ENCODE measurements at regions not wholly inside any gene's neighbourhood (a gene's known extent, or its start where the extent isn't known, plus 50 kb on each side); places are given as distances from the start of the nearest gene placed in this dataset.

DNA sequence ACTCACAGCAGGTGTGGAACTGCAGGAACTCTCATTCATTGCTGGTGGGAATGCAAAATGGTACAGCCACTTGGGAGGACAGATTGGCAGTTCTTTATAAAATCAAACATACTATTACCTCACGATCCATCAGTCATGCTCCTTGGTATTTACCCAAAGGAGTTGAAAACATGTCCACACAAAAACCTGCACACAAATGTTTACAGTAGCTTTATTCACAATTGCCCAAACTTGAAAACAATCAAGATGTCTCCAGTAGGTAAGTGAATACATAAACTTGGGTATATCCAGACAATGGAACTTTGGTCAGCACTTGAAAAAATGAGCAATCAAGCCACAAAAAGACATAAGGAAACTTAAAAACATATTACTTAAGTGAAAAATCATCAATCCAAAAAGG lies 215.5 kb downstream of the IRX1 start:
- Histone ChIP-seq H3K79me2 (replicated peaks; ENCODE audit: insufficient read depth) (no peaks in the 10 kb centered on the region), H3F3A (replicated peaks; ENCODE audit: low read depth) (no peaks in the 10 kb centered on the region), H3K9me2 (ENCODE audit: insufficient read depth) (peaks cover 21% of the 10 kb centered on the region), H3K4me2 (no peak overlapping the region), H3K4me3 (no peak overlapping the region), H3K4me1 (ENCODE audit: insufficient read depth) (no peaks in the 10 kb centered on the region), H3K27ac (ENCODE audit: low read depth) (no peak overlapping the region), H4K20me1 (replicated peaks; ENCODE audit: insufficient read depth) (no peaks in the 10 kb centered on the region), H3K27me3 (ENCODE audit: insufficient read depth) (no peaks in the 10 kb centered on the region), H3K36me3 (ENCODE audit: insufficient read depth) (no peaks in the 10 kb centered on the region), H2AFZ (no peak overlapping the region)
- TF ChIP-seq CREB1 (CRISPR knock-in tag; IDR thresholded peaks at IDR 0.05; ENCODE audit: low read depth): no peak
- TF ChIP-seq EZH2 (IDR thresholded peaks at IDR 0.05; ENCODE audit: low read depth, unreplicated experiment): no peak
- TF ChIP-seq STAT1 (IDR thresholded peaks at IDR 0.05; ENCODE audit: unreplicated experiment): no peak
- TF ChIP-seq ZNF114 (CRISPR knock-in tag; IDR thresholded peaks at IDR 0.05): no peak
- TF ChIP-seq, protein P1, sequence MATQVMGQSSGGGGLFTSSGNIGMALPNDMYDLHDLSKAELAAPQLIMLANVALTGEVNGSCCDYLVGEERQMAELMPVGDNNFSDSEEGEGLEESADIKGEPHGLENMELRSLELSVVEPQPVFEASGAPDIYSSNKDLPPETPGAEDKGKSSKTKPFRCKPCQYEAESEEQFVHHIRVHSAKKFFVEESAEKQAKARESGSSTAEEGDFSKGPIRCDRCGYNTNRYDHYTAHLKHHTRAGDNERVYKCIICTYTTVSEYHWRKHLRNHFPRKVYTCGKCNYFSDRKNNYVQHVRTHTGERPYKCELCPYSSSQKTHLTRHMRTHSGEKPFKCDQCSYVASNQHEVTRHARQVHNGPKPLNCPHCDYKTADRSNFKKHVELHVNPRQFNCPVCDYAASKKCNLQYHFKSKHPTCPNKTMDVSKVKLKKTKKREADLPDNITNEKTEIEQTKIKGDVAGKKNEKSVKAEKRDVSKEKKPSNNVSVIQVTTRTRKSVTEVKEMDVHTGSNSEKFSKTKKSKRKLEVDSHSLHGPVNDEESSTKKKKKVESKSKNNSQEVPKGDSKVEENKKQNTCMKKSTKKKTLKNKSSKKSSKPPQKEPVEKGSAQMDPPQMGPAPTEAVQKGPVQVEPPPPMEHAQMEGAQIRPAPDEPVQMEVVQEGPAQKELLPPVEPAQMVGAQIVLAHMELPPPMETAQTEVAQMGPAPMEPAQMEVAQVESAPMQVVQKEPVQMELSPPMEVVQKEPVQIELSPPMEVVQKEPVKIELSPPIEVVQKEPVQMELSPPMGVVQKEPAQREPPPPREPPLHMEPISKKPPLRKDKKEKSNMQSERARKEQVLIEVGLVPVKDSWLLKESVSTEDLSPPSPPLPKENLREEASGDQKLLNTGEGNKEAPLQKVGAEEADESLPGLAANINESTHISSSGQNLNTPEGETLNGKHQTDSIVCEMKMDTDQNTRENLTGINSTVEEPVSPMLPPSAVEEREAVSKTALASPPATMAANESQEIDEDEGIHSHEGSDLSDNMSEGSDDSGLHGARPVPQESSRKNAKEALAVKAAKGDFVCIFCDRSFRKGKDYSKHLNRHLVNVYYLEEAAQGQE (IDR thresholded peaks at IDR 0.05; ENCODE audit: unreplicated experiment): no peak
- no peak for TF ChIP-seq EZH2phosphoT487 (IDR thresholded peaks at IDR 0.05; ENCODE audit: unreplicated experiment)
- TF ChIP-seq JUNB (IDR thresholded peaks at IDR 0.05; ENCODE audit: unreplicated experiment): no peak
- TF ChIP-seq, protein P2, sequence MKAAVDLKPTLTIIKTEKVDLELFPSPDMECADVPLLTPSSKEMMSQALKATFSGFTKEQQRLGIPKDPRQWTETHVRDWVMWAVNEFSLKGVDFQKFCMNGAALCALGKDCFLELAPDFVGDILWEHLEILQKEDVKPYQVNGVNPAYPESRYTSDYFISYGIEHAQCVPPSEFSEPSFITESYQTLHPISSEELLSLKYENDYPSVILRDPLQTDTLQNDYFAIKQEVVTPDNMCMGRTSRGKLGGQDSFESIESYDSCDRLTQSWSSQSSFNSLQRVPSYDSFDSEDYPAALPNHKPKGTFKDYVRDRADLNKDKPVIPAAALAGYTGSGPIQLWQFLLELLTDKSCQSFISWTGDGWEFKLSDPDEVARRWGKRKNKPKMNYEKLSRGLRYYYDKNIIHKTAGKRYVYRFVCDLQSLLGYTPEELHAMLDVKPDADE (IDR thresholded peaks at IDR 0.05): no peak
- TF ChIP-seq, protein P3, sequence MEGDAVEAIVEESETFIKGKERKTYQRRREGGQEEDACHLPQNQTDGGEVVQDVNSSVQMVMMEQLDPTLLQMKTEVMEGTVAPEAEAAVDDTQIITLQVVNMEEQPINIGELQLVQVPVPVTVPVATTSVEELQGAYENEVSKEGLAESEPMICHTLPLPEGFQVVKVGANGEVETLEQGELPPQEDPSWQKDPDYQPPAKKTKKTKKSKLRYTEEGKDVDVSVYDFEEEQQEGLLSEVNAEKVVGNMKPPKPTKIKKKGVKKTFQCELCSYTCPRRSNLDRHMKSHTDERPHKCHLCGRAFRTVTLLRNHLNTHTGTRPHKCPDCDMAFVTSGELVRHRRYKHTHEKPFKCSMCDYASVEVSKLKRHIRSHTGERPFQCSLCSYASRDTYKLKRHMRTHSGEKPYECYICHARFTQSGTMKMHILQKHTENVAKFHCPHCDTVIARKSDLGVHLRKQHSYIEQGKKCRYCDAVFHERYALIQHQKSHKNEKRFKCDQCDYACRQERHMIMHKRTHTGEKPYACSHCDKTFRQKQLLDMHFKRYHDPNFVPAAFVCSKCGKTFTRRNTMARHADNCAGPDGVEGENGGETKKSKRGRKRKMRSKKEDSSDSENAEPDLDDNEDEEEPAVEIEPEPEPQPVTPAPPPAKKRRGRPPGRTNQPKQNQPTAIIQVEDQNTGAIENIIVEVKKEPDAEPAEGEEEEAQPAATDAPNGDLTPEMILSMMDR (conservative IDR thresholded peaks at IDR 0.05; ENCODE audit: low read depth in 2 of 2): no peak
- TF ChIP-seq POLR2AphosphoS5 (IDR thresholded peaks at IDR 0.05; ENCODE audit: low read depth): no peak
- TF ChIP-seq NANOG (IDR thresholded peaks at IDR 0.05; ENCODE audit: borderline replicate concordance): no peak
- no peak for TF ChIP-seq ZNF331 (CRISPR knock-in tag; IDR thresholded peaks at IDR 0.05; ENCODE audit: low read depth)
- no peak overlapping the region for H3K27ac Mint-ChIP-seq
- H3K27me3 Mint-ChIP-seq (ENCODE audit: insufficient read depth, low read depth, poor library complexity): no peaks in the 10 kb centered on the region
- no peak for DNase-seq (ENCODE audit: low spot score)
- no peak overlapping the region for H3K4me3 Mint-ChIP-seq
- no peaks in the 10 kb centered on the region for H3K4me1 Mint-ChIP-seq
- peaks cover 10% of the 10 kb centered on the region; the same call in 2 of the 3 replicates for H3K36me3 Mint-ChIP-seq (ENCODE audit: low read depth)
- H3K9me3 Mint-ChIP-seq: peaks cover 20% of the 10 kb centered on the region
- ATAC-seq: no peak

All from GM23338 (cell line).